HepG2 (cell line): ENCODE measurements at regions not wholly inside any gene's neighbourhood (a gene's known extent, or its start where the extent isn't known, plus 50 kb on each side); places are given as distances from the start of the nearest gene placed in this dataset.

Source experiments
- ATAC-seq: fragments of 200-7000 bp; cut with Tn5 transposase; 3 replicates; pipeline ENCODE4 v1.9.1; 2020; ENCODE audit warnings: mild to moderate bottlenecking, moderate library complexity
- BruUV-seq: library from RNA; stranded (reverse); fragments of 400-500 nt; replicated peaks from 2 replicates; lab custom pipeline; 2021; lab: Mats Ljungman, UMichigan
- CTCF ChIA-PET: fragments of 300-600 bp; formaldehyde crosslinking; extraction: SDS; loops from one replicate; lab custom pipeline; 2021; ENCODE audit warnings: low total read pairs, inconsistent platforms, low intra/inter-chr PET ratio; lab: Yijun Ruan, JAX
- POLR2A ChIA-PET: fragments of 350-600 bp; sonication (Branson Sonifier 250); formaldehyde crosslinking; loops from one replicate; lab custom pipeline; 2020; ENCODE audit warnings: antibody characterized with exemption, inconsistent platforms; lab: Yijun Ruan, JAX
- DNase-seq: peaks from one replicate; pipeline ENCODE4 v3.0.0-alpha.2; 2015; ENCODE audit warnings: low spot score
- FAIRE-seq: peaks from 3 replicates; lab custom pipeline; 2011; peaks lifted over from hg19 to GRCh38; lab: Jason Lieb, UNC
- H2AFZ ChIP-seq: one replicate; pipeline ENCODE4 v1.6.1; 2011; ENCODE audit warnings: low read length, inconsistent platforms
- H3K27ac ChIP-seq: fragments of 300-600 bp; 3 replicates; pipeline ENCODE4 v1.8.0; 2011; ENCODE audit warnings: mixed run types, mild to moderate bottlenecking, mixed read lengths, low read length, inconsistent platforms; ENCODE audit not compliant: insufficient read depth; ENCODE audit errors: extremely low read length
- H3K27me3 ChIP-seq, 2 experiments: fragments of 200-600 bp in 1 of 2; 2 replicates in 1 of 2; 3 replicates in 1 of 2; pipeline versions ENCODE4 v1.6.0 to v1.8.0; 2011; ENCODE audit warnings: low read length in 2 of 2, mild to moderate bottlenecking in 2 of 2, moderate library complexity in 2 of 2, inconsistent platforms in 1 of 2; ENCODE audit not compliant: insufficient read depth in 2 of 2, control insufficient read depth in 1 of 2
- H3K36me3 ChIP-seq, 2 experiments: fragments of 200-600 bp in 1 of 2; replicated peaks in 1 of 2; 2 replicates in 1 of 2; 3 replicates in 1 of 2; pipeline versions ENCODE4 v1.5.1 to v1.8.0; 2011; ENCODE audit warnings: low read length in 2 of 2, inconsistent platforms in 1 of 2; ENCODE audit not compliant: insufficient read depth in 2 of 2, control insufficient read depth in 1 of 2
- H3K4me1 ChIP-seq: 2 replicates; pipeline ENCODE4 v1.5.1; 2012; ENCODE audit warnings: low read length, inconsistent platforms; ENCODE audit not compliant: insufficient read depth
- H3K4me2 ChIP-seq: 2 replicates; pipeline ENCODE4 v1.6.0; 2011; ENCODE audit warnings: low read depth, low read length, inconsistent platforms
- H3K4me3 ChIP-seq, 3 experiments: fragments of 200-600 bp in 1 of 3; sonication (generic), shearing (Covaris generic) in 1 of 3; replicated peaks in 1 of 3; 2 replicates each; pipeline ENCODE4 v1.5.1; 2011 to 2016; ENCODE audit warnings: low read length in 3 of 3, inconsistent platforms in 2 of 3, low read depth in 2 of 3, mild to moderate bottlenecking in 2 of 3, control low read depth in 1 of 3, mixed read lengths in 1 of 3; ENCODE audit not compliant: insufficient read depth in 1 of 3
- H3K79me2 ChIP-seq: one replicate; pipeline ENCODE4 v1.6.1; 2011; ENCODE audit warnings: low read length, inconsistent platforms; ENCODE audit not compliant: insufficient read depth
- H3K9ac ChIP-seq: 2 replicates; pipeline ENCODE4 v1.6.0; 2011; ENCODE audit warnings: mild to moderate bottlenecking, low read depth, low read length, inconsistent platforms; ENCODE audit not compliant: insufficient read depth
- H3K9me3 ChIP-seq: 2 replicates; pipeline ENCODE4 v1.5.1; 2012; ENCODE audit warnings: mild to moderate bottlenecking, low read length
- H4K20me1 ChIP-seq: 2 replicates; pipeline ENCODE4 v1.6.0; 2011; ENCODE audit warnings: inconsistent platforms, mild to moderate bottlenecking, low read length, moderate library complexity; ENCODE audit not compliant: insufficient read depth
- JUNB ChIP-seq: sonication (generic); formaldehyde crosslinking; IDR thresholded peaks from 2 replicates; pipeline ENCODE4 v1.8.0; 2022; ENCODE audit warnings: missing genetic modification reagents, mild to moderate bottlenecking, borderline replicate concordance
- NFAT5 ChIP-seq: sonication (generic); formaldehyde crosslinking; IDR thresholded peaks from 2 replicates; pipeline ENCODE4 v1.4.0; 2020; ENCODE audit warnings: missing genetic modification reagents
- PITX1 ChIP-seq: sonication (generic); formaldehyde crosslinking; IDR thresholded peaks from 2 replicates; pipeline ENCODE4 v1.5.1; 2020; ENCODE audit warnings: mild to moderate bottlenecking, missing genetic modification reagents
- POGZ ChIP-seq: sonication (generic); formaldehyde crosslinking; IDR thresholded peaks from 2 replicates; pipeline ENCODE4 v1.4.0; 2020; ENCODE audit warnings: mild to moderate bottlenecking, missing genetic modification reagents
- RARA ChIP-seq: IDR thresholded peaks from 2 replicates; pipeline ENCODE4 v1.6.1; 2016; ENCODE audit warnings: missing genetic modification reagents, missing compliant biosample characterization
- TEAD3 ChIP-seq: optimal IDR thresholded peaks from 2 replicates; pipeline ENCODE3; 2016; ENCODE audit warnings: borderline replicate concordance
- ZFP1 ChIP-seq: IDR thresholded peaks from 2 replicates; pipeline ENCODE4 v1.6.1; 2016
- ZNF205 ChIP-seq: IDR thresholded peaks from 2 replicates; pipeline ENCODE4 v1.6.1; 2018; ENCODE audit warnings: missing biosample characterization, missing genetic modification reagents
- ZNF281 ChIP-seq: sonication (generic); formaldehyde crosslinking; IDR thresholded peaks from 2 replicates; pipeline ENCODE4 v1.4.0; 2020; ENCODE audit warnings: missing genetic modification reagents, borderline replicate concordance
- ZNF549 ChIP-seq: sonication (generic); formaldehyde crosslinking; IDR thresholded peaks from 2 replicates; pipeline ENCODE4 v1.5.0; 2020; ENCODE audit warnings: missing genetic modification reagents
- ZNF75D ChIP-seq: sonication (generic); formaldehyde crosslinking; IDR thresholded peaks from 2 replicates; pipeline ENCODE4 v1.8.1; 2023; ENCODE audit warnings: missing genetic modification reagents, mild to moderate bottlenecking, borderline replicate concordance
- WGBS: methylation state at CpG from one replicate; pipeline ENCODE4 v1.1.6; 2017; ENCODE audit warnings: low lambda C conversion rate; 5-methylcytosine and 5-hydroxymethylcytosine counted together
- in situ Hi-C: cut with HindIII; loops from 2 replicates; pipeline ENCODE4 v1.10.0; 2017; ENCODE audit warnings: low pct_unique_long_range_greater_than_20kb; ENCODE audit not compliant: extremely low pct_ligation_motif_present
- intact Hi-C: fragments of 100-400 bp; cut with micrococcal nuclease; formaldehyde crosslinking; loops from one replicate; pipeline ENCODE4 v1.10.0; 2022; ENCODE audit not compliant: unreplicated experiment

GRCh38 chr3:96434651-96435050, 379.7 kb upstream of the EPHA6 start:
- intact Hi-C loops = no loop called here
- Histone ChIP-seq H3K4me1 (no peaks in the 10 kb centered on the region), H3K9me3 (no peaks in the 10 kb centered on the region; the same call in 1 of the 2 replicates), H3K79me2 (no peaks in the 10 kb centered on the region), H3K9ac (no peak overlapping the region), H4K20me1 (no peaks in the 10 kb centered on the region), H3K4me3 (no peak overlapping the region), H3K36me3 (no peaks in the 10 kb centered on the region), H3K27me3 (no peaks in the 10 kb centered on the region), H2AFZ (no peak overlapping the region), H3K4me2 (no peak overlapping the region), H3K27ac (no peak overlapping the region)
- ChIA-PET POLR2A (no interaction called here), CTCF (no interaction called here)
- in situ Hi-C loops = no loop called here
- BruUV-seq = no TSS peak
- FAIRE-seq = no peak
- ATAC-seq = no peak
- 28% methylated on average over 2 of the region's 2 CpGs for WGBS
- TF ChIP-seq ZNF549 (CRISPR knock-in tag) (no peak), JUNB (CRISPR knock-in tag) (no peak), ZFP1 (CRISPR knock-in tag) (no peak), ZNF75D (CRISPR knock-in tag) (no peak), NFAT5 (CRISPR knock-in tag) (no peak), PITX1 (CRISPR knock-in tag) (no peak), TEAD3 (CRISPR knock-in tag) (no peak), RARA (CRISPR knock-in tag) (no peak), ZNF281 (CRISPR knock-in tag) (no peak), POGZ (no peak), ZNF205 (no peak)
- TF ChIP-seq, all 625 proteins: peak for 0
- no peak for DNase-seq
